HepG2 (cell line): ENCODE measurements at regions not wholly inside any gene's neighbourhood (a gene's known extent, or its start where the extent isn't known, plus 50 kb on each side); places are given as distances from the start of the nearest gene placed in this dataset.

Experiments
- CHD2 ChIP-seq: IDR thresholded peaks from 2 replicates; pipeline ENCODE4 v1.6.1; 2011; ENCODE audit warnings: low read depth, low read length, improper control_type of control experiment
- CREB1 ChIP-seq, 2 experiments: fragments of 450-650 bp in 1 of 2; IDR thresholded peaks; 2 replicates each; pipeline ENCODE4 v1.6.1; 2016 to 2017; ENCODE audit warnings: control low read depth in 1 of 2, mild to moderate bottlenecking in 1 of 2, missing compliant biosample characterization in 1 of 2, missing genetic modification characterization in 1 of 2
- JUN ChIP-seq: sonication (generic); formaldehyde crosslinking; IDR thresholded peaks from 2 replicates; pipeline ENCODE4 v1.4.0; 2020; ENCODE audit warnings: mild to moderate bottlenecking, missing genetic modification reagents
- NR2C2 ChIP-seq: sonication (generic); formaldehyde crosslinking; IDR thresholded peaks from 2 replicates; pipeline ENCODE4 v1.4.0; 2020; ENCODE audit warnings: missing genetic modification reagents, mild to moderate bottlenecking, moderate library complexity, borderline replicate concordance
- RAD21 ChIP-seq: fragments of 450-650 bp; formaldehyde crosslinking; IDR thresholded peaks from 2 replicates; pipeline ENCODE4 v1.5.0; 2020; ENCODE audit warnings: mild to moderate bottlenecking
- SMARCE1 ChIP-seq: fragments of 450-650 bp; IDR thresholded peaks from 2 replicates; pipeline ENCODE4 v1.6.1; 2017; ENCODE audit warnings: borderline replicate concordance
- SP1 ChIP-seq, 2 experiments: fragments of 450-650 bp in 1 of 2; sonication (generic) in 1 of 2; formaldehyde crosslinking in 1 of 2; IDR thresholded peaks; 2 replicates each; pipeline versions ENCODE4 v1.4.0 to v1.6.1; 2016 to 2020; ENCODE audit warnings: missing genetic modification reagents in 1 of 2
- TARDBP ChIP-seq: sonication (generic); formaldehyde crosslinking; IDR thresholded peaks from 2 replicates; pipeline ENCODE4 v1.8.0; 2022; ENCODE audit warnings: mild to moderate bottlenecking, missing genetic modification reagents
- ZNF501 ChIP-seq: sonication (generic); formaldehyde crosslinking; IDR thresholded peaks from 2 replicates; pipeline ENCODE4 v1.5.1; 2020; ENCODE audit warnings: mild to moderate bottlenecking, moderate library complexity, missing genetic modification reagents
- ZNF556 ChIP-seq: sonication (generic); formaldehyde crosslinking; IDR thresholded peaks from 2 replicates; pipeline ENCODE4 v1.4.0; 2020; ENCODE audit warnings: mild to moderate bottlenecking, missing genetic modification reagents, borderline replicate concordance
- TF ChIP-seq, protein P1 (sequence below): sonication (generic); formaldehyde crosslinking; IDR thresholded peaks from 2 replicates; pipeline ENCODE4 v1.4.0; 2020; ENCODE audit warnings: missing genetic modification reagents
- TF ChIP-seq, protein P2 (sequence below): sonication (generic); formaldehyde crosslinking; conservative IDR thresholded peaks from 2 replicates; pipeline ENCODE4 v1.4.0; 2020; ENCODE audit warnings: missing genetic modification reagents

DNA sequence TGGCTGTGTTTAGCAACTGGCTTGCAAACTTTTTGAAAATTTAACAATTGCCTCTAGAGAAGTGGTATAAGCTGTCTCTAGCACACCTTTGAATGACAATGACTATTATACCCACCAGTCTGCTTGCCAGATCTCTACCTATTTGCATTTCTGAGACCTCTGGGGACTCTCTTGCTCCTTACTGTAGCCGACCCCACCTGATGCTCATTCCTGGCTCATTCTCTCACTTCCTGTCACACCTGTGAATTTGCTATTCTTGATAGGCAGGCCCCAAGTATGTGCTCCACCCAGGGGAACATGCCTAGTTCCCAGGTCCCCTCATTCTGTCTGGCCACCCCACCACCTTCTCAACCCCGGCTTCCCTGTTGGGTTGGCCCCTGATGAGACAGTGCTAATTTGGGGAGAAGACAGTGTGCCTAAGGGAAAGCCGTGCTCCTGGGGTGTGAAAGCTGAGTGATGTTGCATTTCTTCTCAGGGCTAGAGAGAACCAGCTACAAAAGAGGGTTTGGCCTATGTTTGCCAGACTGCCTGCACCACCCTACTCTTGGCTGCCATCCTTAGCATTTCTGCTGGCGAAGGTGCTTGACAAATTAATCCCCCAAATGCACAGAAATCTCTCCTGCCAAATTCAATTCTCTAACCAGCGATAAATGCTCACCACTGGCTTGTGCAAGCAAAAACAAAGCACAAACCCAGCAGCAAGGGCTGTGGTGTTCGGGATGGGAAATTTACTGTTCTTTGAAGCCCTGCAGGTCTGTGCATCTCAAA lies 138.2 kb downstream of the RPS24 start:
- TF ChIP-seq, protein P1, sequence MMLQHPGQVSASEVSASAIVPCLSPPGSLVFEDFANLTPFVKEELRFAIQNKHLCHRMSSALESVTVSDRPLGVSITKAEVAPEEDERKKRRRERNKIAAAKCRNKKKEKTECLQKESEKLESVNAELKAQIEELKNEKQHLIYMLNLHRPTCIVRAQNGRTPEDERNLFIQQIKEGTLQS (CRISPR knock-in tag), result no peak
- no peak for TF ChIP-seq ZNF556 (CRISPR knock-in tag)
- no peak for TF ChIP-seq NR2C2 (CRISPR knock-in tag)
- no peak for TF ChIP-seq SMARCE1
- no peak for TF ChIP-seq SP1 (IDR thresholded peaks at IDR 0.05)
- no peak for TF ChIP-seq SP1 (CRISPR knock-in tag; IDR thresholded peaks at IDR 0.05)
- TF ChIP-seq CHD2, result no peak
- TF ChIP-seq ZNF501 (CRISPR knock-in tag), result no peak
- TF ChIP-seq, protein P2, sequence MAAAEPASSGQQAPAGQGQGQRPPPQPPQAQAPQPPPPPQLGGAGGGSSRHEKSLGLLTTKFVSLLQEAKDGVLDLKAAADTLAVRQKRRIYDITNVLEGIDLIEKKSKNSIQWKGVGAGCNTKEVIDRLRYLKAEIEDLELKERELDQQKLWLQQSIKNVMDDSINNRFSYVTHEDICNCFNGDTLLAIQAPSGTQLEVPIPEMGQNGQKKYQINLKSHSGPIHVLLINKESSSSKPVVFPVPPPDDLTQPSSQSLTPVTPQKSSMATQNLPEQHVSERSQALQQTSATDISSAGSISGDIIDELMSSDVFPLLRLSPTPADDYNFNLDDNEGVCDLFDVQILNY (CRISPR knock-in tag), result no peak
- TF ChIP-seq TARDBP (CRISPR knock-in tag), result no peak
- TF ChIP-seq JUN (CRISPR knock-in tag), result no peak
- TF ChIP-seq CREB1 (IDR thresholded peaks at IDR 0.05), result no peak
- TF ChIP-seq CREB1 (CRISPR knock-in tag; IDR thresholded peaks at IDR 0.05), result no peak
- no peak for TF ChIP-seq RAD21 (CRISPR knock-in tag)
